ENCODE measurements at regions not wholly inside any gene's neighbourhood (a gene's known extent, or its start where the extent isn't known, plus 50 kb on each side); places are given as distances from the start of the nearest gene placed in this dataset.

DNA sequence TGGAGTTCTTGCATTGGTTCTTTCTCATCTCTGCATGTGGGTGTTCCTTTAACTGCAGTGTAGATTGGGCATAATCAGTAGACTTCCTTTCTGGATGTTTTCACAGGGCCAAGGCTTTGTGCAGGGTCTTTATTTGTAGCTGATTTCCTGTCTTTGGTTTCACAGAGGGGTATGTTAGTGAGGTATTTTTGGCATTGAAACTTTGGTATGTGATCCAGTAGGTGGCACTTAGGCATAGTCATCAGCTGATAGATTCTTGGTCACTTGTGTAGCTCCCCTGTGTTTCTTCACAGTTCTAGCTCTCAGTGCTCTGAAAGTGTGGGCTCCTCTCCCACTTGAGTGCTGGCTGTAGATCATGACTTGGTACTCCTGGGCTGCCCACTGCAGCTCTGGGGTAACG lies 52.7 kb upstream of the LMO3 start:
- ATAC-seq (no peak), DNase-seq (no peak)
- intact Hi-C loops (cut with micrococcal nuclease) = no loop called here
- Mint-ChIP-seq H3K9me3 (peaks cover 19 to 32% of the 10 kb centered on the region in 2 donors), H3K4me3 (no peak overlapping the region), H3K27me3 (ENCODE audit: low read depth in 2 of 2) (no peaks in the 10 kb centered on the region), H3K4me1 (no peaks in the 10 kb centered on the region), H3K27ac (no peak overlapping the region), H3K36me3 (peaks cover 7% of the 10 kb centered on the region)
- peaks cover 5% of the 10 kb centered on the region for H3K9me3 ChIP-seq (ENCODE audit: control insufficient read depth, insufficient read depth, low read length)
- H3K36me3 ChIP-seq (ENCODE audit: control insufficient read depth, insufficient read depth, low read length) = no peaks in the 10 kb centered on the region
- H3K27ac ChIP-seq (ENCODE audit: low read length) = no peak overlapping the region
- no peaks in the 10 kb centered on the region for H3K27me3 ChIP-seq (ENCODE audit: control insufficient read depth, insufficient read depth, low read length)
- TF ChIP-seq, protein P1, sequence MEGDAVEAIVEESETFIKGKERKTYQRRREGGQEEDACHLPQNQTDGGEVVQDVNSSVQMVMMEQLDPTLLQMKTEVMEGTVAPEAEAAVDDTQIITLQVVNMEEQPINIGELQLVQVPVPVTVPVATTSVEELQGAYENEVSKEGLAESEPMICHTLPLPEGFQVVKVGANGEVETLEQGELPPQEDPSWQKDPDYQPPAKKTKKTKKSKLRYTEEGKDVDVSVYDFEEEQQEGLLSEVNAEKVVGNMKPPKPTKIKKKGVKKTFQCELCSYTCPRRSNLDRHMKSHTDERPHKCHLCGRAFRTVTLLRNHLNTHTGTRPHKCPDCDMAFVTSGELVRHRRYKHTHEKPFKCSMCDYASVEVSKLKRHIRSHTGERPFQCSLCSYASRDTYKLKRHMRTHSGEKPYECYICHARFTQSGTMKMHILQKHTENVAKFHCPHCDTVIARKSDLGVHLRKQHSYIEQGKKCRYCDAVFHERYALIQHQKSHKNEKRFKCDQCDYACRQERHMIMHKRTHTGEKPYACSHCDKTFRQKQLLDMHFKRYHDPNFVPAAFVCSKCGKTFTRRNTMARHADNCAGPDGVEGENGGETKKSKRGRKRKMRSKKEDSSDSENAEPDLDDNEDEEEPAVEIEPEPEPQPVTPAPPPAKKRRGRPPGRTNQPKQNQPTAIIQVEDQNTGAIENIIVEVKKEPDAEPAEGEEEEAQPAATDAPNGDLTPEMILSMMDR (IDR thresholded peaks at IDR 0.05) = no peak
- H3K4me3 ChIP-seq (ENCODE audit: low read length) = no peak overlapping the region
- no peaks in the 10 kb centered on the region for H3K4me1 ChIP-seq (ENCODE audit: control insufficient read depth, insufficient read depth, low read length)
- 60% methylated on average over 1 of the region's 1 CpG for WGBS (ENCODE audit: insufficient coverage)
